HG02943 (cell line): ENCODE measurements at regions not wholly inside any gene's neighbourhood (a gene's known extent, or its start where the extent isn't known, plus 50 kb on each side); places are given as distances from the start of the nearest gene placed in this dataset.
A peak's percentile ranks its signal among the peaks of the same experiment; 100 is the strongest.

Experiments used
- ATAC-seq: cut with Tn5 transposase; IDR thresholded peaks from one replicate; pipeline ENCODE4 v1.9.1; 2021; ENCODE audit warnings: mild to moderate bottlenecking, low read depth, moderate library complexity; ENCODE audit not compliant: unreplicated experiment

DNA sequence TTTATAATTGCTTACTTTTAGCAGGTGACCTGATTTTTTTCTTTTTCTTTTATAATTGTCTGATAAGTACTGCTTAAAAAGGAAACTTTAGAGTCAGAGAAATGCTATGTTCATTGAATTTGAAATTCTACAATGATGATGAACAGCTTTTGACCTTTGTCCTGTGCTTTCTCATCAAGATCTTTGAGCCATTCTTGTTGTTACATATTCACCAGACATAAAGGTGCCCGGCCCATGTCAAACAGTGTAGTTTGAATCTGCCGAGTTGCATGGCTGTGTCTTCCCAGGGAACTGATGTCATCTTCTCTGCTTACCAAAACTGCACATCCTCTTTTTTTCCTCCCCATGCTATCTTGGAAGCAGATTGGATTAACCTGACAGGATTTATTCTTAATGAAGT, 163.6 kb downstream of the LRRC70 start:
- ATAC-seq = no peak

DNA sequence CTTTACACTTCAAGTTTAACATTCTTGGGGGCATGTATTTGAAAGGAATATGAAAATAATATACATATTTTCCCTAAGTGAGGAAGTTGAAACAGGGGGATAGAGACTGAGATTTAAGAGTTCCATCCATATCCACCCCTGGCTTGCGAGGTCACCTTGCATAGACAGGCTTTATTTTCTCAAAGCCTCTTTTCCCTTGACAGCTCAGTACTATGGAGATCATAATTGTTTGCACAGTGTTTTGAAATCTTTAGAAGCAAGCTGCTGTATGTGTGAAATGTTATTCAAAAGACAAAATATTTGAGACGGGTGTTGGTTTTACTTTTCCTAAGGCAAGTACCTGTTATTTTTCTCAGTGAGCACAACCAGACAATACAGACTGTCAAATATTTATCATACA, 163.1 kb downstream of the LRRC70 start:
- no peak for ATAC-seq

DNA sequence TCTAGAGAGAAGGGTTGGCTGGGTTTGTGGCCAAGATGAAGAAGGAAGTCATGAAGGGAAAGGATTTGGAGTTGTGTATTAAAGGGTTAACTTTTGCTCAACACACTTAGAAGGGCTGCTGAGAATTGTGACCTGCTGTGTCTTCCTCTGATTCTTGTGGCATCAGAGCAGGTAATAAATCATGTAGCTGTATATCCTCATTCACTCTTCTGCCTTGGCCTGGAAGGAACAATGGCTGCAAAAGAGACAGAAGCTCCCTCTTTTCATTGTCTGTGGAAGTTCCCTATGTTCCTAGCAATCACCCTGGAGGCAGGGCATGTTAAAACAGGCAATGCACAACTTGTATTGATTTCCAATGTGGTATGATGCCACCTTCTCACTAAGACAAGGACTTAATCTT, 159.1 kb downstream of the LRRC70 start:
- no peak for ATAC-seq

DNA sequence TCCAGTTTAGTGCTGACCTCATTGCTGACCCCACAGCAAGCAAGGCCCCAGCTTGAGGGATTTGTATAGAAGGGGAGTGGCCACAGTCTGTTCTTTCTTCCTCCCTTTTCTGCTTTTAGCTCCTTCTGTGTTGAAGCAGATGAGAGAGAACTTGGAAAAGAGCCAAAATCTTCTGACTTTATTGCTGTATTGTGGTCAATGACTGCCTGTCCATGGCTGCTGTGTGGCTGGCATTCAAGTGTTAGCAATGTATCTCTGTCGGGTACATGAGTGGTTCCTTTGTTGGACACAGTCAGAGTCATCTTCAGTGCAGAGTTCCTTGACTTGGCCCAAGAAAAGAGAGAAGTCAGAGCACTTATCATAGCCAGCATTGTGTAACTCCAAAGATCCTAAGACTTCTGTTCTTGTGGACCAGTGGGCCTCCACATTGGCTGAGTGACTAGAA, 154.1 kb downstream of the LRRC70 start:
- no peak for ATAC-seq

DNA sequence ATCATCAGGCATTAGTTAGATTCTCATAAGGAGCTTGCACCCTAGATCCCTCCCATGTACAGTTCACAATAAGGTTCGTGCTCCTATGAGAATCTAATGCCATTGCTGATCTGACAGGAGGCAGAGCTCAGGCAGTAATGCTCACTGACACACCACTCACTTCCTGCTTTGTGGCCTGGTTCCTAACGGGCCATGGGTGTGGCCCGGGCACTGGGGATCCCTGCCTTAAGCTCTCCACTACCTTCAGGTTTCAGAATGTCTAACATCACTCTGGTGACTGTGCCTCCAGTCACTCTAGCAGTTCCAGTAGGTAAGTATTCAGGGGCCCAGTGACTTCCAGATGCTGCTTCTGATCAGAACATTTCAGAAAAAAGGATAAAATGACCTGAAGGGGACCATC, 152.4 kb downstream of the LRRC70 start:
- no peak for ATAC-seq

DNA sequence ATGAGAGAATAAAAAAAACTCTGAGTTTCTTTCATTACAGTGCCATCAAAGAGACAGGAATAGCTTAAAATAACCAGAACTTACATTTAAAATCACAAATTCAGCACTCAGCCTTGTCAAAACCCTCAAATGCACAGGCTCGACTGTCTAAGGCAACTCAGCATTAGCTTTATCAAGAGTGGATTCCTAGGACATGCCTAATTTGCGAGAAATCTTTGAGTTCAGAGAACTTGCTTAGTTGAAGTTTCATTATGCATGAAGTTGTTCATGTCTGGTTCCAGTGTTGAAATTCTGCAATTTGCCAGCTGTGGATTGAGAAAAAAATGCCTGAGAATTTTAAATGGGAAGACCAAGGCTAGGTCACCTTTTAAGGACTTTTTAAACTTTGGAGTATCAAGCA, 151.1 kb downstream of the LRRC70 start:
- ATAC-seq = no peak

DNA sequence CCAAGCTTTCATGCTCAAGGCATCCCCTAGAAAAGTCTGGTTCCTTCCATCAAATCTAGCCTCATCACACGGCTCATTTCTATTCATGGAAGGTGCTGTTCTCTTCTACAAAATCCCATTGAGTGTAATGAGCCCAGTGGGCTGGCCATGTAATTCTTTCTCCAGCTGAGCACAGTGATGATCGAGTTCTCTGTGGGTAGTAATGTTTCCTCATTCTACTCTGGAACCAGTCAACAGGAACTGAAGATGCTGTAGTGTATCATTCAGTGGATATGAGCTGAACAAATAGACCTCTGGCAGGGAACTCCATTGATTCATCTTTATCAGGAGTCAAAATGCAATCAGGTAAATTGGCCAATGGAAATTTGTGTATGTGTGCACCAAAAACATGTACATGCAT, 149.2 kb downstream of the LRRC70 start:
- ATAC-seq = no peak

DNA sequence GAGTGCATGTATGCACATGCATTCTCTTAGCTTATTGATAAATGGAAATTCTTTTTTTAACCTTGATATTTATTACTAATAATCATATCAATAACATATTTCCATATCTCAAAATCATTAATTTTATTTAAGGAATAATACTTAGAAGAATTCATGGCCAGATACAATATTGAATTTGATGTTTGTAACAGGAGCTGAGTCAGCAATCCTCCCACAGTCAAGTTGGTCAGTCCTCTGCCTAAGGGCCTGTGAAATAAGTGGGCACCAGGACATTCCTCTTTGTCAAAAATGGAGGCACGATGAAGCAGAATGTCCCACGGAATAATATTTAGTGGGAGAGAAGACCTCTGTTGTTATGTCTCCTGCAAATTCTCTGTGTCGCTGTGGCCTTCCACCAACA, 148.6 kb downstream of the LRRC70 start:
- ATAC-seq = no peak

DNA sequence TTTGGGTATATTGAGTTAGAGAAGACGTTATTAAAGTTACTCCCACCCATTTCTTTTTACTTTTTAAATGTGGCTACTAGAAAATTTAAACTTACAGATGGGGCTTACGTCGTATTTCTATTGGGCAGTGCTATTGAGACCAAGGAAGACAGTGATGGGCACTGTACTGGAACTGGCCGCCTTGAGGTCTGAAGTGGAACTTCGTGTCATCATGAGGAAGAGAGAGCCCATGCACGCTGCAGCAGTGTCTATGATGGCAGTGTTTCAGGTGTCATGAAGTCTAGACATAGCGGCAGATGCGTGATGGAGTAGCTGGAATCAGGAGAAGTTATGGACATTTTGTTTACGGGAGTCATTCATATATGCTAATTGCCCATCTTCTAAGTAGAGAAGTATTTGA, 143.7 kb downstream of the LRRC70 start:
- no peak for ATAC-seq

DNA sequence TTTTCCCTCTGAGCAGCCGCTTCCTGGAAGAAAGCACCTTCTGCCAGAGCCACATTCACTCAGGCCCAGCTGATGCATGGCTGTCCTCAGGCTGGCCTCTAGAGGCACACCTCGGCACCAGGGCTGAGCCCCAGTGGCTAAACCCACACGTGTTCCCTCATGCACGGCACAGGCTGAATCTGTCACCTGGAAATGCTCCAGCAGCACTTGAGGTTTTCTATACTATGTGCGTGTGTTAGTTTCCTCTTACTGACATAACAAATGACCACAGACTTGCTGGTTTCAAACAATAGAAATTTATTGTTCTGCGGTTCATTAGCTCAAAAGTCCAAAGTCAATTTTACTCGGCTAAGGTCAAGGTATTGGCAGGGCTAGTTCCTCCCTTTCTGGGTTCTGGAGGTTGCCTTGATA, 141.4 kb downstream of the LRRC70 start:
- ATAC-seq = peak; percentile 87

DNA sequence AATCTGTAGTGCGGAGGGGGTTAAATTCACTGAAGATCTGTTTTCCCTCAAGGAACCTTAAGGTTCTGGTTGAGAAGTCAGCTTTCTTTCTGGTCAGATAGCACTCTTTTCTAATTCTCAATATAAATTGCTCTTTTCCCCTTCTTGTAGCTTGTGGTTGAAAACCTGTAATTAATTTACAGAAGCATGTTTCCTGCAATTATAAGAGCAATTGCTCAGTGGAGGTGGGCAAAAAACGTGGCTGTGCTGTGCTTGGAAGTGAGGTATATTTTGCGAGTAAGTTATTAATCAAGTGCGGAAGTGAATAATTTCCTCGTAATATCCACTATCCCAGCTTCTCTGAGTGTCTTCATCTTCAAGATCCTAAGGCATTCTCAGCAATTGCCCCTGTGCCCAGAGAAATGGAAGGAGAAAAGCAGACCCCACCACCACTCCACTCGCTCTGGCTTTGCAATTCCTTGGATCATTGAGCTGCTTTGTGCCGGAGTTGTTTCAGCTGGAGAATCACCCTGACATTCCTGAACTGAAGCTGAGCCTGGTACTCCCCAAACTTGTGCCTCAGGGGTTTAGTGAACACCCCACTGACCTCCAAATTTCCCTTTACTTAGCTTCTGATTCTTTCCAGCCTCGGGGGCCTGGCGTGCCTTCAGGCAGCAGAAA, 140.6 kb downstream of the LRRC70 start:
- ATAC-seq = no peak

DNA sequence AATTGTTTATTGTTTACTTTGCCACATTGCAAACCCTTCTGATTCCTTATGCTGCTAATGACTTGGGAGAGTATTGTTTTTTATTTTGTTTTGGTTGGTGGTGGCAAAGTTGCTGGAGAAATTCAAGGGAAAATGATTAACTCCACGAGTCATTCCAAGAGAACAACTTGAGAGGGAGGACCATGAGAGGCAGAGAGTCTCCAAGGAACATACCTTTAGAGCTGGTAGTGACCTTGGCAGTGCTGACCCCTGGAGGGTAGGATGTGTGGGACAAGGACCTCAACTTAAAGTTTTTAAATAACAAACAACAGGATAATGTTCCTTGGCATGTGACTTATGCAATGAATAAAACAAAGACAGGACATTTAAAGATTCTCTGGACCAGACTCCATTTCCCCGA, 139.7 kb downstream of the LRRC70 start:
- ATAC-seq = no peak

DNA sequence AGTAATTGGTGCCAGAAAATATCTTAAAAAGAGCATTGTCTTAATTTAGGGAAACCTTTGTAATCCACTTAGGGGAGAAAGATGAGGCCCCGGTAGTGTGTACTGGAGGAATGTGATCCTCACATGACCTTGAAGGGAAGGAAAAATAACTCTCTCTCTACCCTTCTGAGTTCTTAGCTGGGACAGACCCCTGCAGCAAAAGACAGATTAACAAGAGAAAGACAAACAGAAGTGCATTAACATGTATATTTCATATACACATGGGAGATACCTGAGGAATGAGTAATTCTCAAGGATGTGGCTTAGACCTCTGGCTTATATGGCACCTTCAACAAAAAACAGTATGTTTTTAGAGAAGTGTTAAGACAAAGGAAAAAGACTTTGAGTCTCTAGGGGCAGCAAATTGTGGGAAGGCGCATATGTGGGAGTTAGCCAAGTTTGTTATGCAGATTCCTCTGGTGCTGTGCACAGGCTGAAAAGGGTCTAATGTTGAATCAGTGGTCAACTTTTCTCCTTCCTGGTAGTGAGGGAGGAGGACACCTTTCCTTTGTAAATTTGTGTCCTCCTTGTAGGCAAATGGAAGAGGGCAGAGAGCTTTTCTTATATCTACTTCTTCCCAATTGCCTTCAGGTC, 138.8 kb downstream of the LRRC70 start:
- ATAC-seq = no peak

DNA sequence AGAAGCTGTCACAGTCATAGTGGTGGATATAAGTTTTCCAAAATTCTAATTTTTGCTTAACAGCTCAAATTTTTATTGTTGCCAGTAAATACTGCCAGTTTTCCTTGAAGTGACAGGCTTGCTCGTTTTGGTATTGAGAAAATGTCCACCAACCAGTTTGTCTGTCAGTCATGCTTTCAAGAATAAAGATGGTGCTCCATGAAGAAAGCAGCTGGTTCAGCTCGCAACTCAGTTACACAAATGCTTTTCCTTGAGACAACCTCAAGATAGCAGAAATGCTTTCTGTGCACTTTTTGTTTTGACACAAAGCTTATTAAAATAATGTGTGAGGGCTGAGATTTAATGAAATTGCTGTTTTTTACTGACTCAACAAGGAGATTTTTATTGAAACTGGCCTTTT, 135.7 kb downstream of the LRRC70 start:
- ATAC-seq = no peak

DNA sequence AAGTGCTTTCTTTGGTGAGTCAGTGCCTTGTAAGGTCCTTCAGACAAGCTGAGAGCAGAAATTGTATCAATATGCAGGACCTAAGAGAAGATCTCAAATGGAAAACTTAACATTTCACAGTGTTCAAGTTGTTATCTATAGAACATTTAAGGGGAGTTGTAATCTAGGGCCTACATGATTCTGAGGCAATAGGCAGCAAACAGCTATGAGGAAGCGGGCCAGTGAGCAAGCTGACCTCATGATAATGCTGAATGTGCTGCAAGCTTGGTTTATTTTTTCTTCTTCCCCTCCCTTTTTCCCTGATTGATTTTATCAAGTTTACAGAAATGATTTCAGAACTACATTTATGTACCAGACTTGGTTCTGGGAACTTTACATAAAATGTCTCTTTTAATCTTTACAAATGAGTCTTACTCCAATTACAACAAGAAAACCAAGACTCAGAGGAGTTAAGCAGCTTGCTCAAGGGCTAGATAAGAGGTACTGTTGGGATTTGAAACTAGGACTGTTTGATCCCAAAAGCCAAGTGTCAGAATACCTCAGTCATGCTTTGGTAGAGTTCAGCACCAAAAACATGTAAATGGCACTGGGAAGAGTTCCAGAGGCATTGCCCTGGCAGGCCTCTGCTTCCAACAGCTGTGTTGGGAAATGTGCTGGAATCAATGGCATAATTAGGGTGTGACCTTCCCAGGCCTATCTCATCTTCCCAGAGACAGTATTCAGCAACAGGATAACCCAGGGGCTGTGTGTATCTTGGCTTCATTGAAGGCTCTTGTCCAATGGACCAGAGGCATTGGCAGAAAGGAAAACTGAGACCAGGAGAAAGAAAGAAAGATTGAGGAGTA, 130.1 kb downstream of the LRRC70 start:
- ATAC-seq = no peak

DNA sequence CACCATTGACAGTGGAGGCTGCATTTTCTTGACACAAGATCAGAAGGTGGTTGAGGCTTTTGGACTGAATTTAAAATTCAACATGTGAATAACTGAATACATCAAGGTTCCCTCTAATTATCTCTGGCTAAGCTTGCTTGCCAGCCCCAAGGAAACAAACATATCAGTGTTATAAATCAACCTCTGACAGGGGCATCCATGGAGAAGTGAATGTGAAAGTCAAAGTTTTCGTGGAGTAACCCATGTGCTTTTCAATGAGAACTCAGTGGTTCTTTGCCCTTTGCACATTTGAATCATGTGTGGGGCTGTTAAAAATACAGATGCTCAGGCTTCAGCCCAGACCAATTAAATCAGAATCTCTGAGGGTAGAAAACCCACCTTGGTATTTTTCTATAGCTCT, 128.9 kb downstream of the LRRC70 start:
- ATAC-seq = no peak

DNA sequence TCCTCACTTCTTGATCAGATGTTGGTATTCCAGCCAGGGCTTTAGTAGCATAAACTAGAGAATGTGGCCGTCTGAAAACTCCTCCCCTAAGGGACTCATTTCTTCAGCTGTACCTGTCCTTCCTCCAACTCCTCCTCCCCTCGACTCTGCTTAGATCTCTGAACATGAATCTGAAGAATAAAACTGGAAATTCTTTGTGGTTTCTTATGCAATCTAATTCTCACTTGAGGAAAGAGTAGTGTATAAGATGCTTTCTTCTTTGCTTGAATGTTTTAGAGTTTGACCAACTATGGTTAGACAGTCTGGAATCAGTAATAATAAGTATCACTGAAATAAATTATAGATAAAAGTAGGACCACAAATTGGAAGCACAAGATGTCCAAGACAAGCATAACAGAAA, 128.5 kb downstream of the LRRC70 start:
- ATAC-seq = no peak

DNA sequence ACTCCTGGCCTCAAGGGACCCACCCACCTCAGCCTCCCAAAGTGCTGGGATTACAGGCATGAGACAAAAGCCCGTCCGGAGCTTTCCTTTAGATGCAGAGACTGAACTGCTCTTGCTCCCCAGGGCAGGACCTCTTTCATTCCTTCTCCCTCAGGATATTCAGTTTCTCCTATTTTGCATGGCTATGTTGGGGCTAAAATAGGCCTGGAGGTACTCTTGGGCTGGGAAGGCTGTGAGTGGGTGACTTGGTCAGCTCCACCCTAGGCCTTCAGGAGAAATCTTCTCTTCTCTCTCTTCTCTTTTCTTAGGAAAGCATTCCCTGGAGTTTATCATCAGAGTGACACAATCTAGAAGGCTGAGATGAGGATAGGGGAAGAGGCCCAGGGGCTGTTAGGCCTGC, 126.4 kb downstream of the LRRC70 start:
- ATAC-seq = no peak

DNA sequence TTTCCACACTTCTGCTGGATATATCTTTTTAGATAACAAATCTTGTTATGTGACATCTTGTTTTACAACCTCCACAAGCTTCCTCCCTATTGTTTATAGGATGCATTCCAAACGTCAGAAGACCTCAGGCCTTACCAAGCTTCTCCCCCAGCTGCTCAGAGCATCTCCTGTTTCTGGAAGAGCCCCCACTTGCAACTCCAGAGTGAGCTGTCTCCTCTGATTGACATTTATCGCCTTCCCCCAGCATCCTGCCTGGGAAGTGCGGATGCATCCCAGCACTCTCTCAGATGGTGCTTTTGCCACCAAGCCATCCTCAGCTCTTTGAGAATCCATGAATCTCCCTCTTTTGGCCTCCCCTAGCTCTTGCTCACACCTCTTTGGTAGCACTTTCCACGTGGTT, 123.5 kb downstream of the LRRC70 start:
- no peak for ATAC-seq

DNA sequence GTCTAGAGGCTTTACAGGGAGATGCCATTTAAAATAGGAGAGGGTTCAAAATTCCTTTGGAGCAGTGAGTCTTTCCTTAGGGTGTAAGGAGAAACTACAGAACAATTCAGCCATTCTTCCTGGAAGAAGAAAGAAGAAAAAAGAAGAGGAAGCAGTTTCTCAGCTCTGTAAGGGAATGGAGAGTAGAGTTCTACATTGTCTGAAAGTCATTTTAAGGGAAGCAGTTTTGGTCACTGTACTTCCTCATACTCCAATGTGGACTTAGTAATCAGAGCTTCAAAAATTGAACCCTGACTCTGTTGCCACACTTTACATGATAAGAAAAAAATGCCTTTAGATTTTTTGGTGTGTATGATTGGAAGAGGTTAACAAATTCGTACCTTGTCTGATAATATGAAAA, 122.4 kb downstream of the LRRC70 start:
- ATAC-seq = no peak

DNA sequence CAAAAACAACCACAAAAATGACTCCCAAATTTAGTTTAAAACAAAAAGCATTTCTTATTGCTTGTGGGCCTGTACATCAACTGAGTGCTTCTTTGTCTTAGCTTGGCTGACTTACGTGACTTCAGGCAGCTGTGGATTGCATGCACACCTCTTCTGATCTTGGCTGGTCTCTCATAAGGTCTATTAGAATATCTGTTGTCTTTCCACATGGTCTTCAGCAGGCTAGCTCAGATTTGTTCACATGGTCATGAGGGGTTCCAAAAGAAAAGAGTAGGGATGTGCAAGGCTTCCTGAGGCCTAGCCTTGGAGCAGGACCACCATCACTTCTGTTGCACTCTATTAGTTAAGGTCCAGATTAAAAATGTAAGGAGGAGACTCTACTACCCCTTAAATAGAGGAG, 120.1 kb downstream of the LRRC70 start:
- ATAC-seq = no peak

DNA sequence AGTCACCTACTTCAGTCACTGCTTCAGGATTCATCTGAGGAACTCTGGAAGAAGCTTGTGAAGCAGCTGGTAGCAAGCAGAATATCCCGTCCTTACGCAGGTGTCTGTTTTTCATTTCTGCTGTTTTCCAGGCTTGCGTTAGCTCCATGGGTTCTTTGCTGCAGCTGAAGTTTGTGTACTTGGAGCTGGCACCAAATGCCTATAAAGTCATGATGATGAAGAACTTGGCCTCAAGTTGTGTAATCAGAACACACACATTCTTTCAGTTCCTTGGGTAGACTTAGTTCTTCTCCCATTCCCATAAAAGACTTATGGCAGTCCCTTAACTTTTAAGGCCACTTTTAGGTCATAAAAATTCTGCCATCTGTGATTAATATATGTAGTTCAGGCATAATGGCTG, 116.7 kb downstream of the LRRC70 start:
- ATAC-seq = no peak
